ENCODE measurements at regions not wholly inside any gene's neighbourhood (a gene's known extent, or its start where the extent isn't known, plus 50 kb on each side); places are given as distances from the start of the nearest gene placed in this dataset.

- Histone ChIP-seq H3K4me2 (ENCODE audit: control insufficient read depth, extremely low read depth, insufficient read depth, low read depth, low read length) (no peak overlapping the region), H3K4me3 (ENCODE audit: control insufficient read depth in 2 of 3, extremely low read depth in 1 of 3, insufficient read depth in 2 of 3, low read depth in 1 of 3, low read length in 3 of 3) (no peak overlapping the region), H3K4me1 (ENCODE audit: control insufficient read depth, extremely low read depth, insufficient read depth, low read length) (no peaks in the 10 kb centered on the region), H3K9ac (ENCODE audit: control insufficient read depth, extremely low read depth, insufficient read depth, low read length) (no peak overlapping the region), H3K36me3 (ENCODE audit: control insufficient read depth in 2 of 2, extremely low read depth in 1 of 2, insufficient read depth in 2 of 2, low read length in 2 of 2) (no peaks in the 10 kb centered on the region), H3K9me3 (ENCODE audit: control insufficient read depth, low read depth, low read length) (no peaks in the 10 kb centered on the region), H4K20me1 (ENCODE audit: control insufficient read depth, extremely low read depth, insufficient read depth, low read length) (no peaks in the 10 kb centered on the region), H3K9me1 (ENCODE audit: control insufficient read depth, extremely low read depth, insufficient read depth, low read length) (no peaks in the 10 kb centered on the region), H3K79me2 (ENCODE audit: control insufficient read depth, insufficient read depth, low read length) (no peaks in the 10 kb centered on the region), H2AFZ (ENCODE audit: control insufficient read depth, low read length) (no peak overlapping the region), H3K27ac (ENCODE audit: control insufficient read depth, insufficient read depth, low read length) (no peak overlapping the region), H3K27me3 (ENCODE audit: control insufficient read depth, extremely low read depth, insufficient read depth, low read length) (no peaks in the 10 kb centered on the region)
- TF ChIP-seq, protein P1, sequence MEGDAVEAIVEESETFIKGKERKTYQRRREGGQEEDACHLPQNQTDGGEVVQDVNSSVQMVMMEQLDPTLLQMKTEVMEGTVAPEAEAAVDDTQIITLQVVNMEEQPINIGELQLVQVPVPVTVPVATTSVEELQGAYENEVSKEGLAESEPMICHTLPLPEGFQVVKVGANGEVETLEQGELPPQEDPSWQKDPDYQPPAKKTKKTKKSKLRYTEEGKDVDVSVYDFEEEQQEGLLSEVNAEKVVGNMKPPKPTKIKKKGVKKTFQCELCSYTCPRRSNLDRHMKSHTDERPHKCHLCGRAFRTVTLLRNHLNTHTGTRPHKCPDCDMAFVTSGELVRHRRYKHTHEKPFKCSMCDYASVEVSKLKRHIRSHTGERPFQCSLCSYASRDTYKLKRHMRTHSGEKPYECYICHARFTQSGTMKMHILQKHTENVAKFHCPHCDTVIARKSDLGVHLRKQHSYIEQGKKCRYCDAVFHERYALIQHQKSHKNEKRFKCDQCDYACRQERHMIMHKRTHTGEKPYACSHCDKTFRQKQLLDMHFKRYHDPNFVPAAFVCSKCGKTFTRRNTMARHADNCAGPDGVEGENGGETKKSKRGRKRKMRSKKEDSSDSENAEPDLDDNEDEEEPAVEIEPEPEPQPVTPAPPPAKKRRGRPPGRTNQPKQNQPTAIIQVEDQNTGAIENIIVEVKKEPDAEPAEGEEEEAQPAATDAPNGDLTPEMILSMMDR (optimal IDR thresholded peaks at IDR 0.05 in 1 of 3, IDR thresholded peaks at IDR 0.05 in 1 of 3, conservative IDR thresholded peaks at IDR 0.05 in 1 of 3; ENCODE audit: extremely low read depth in 1 of 3, insufficient read depth in 2 of 3, low read length in 3 of 3): no peak
- no peak for TF ChIP-seq EZH2 (IDR thresholded peaks at IDR 0.05; ENCODE audit: low read length)
- DNase-seq (ENCODE audit: low read depth, low spot score): no peak
- dilution Hi-C loops (cut with MboI; ENCODE audit: extremely low pct_ligation_motif_present, low sequenced_read_pairs): no loop called here
- FAIRE-seq: no peak
Measured at GRCh38 chr7:125559921-125560320, 630.3 kb upstream of the POT1 start.

DNA sequence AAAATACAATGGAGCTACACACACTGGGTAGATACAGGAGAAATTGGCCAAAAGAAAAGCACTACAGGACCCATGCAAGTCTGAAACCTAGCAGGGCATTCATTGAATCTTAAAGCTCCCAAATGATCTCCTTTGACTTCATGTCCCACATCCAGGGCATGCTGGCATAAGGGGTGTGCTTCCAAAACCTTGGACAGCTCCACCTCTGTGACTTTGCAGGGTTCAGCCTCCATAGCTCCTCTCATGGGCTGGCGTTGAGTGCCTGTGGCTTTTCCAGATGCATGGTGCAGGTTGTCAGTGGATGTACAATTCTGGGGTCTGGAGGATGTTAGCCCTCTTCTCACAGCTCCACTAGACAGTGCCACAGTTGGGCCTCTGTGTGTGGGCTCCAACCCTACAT lies 626.3 kb upstream of the POT1 start:
- no peaks in the 10 kb centered on the region for H3K36me3 ChIP-seq (ENCODE audit: control insufficient read depth in 2 of 2, extremely low read depth in 1 of 2, insufficient read depth in 2 of 2, low read length in 2 of 2)
- H3K4me2 ChIP-seq (ENCODE audit: control insufficient read depth, extremely low read depth, insufficient read depth, low read depth, low read length): no peak overlapping the region
- FAIRE-seq: no peak
- TF ChIP-seq EZH2 (IDR thresholded peaks at IDR 0.05; ENCODE audit: low read length): no peak
- TF ChIP-seq, protein P1 (optimal IDR thresholded peaks at IDR 0.05 in 1 of 3, IDR thresholded peaks at IDR 0.05 in 1 of 3, conservative IDR thresholded peaks at IDR 0.05 in 1 of 3; ENCODE audit: extremely low read depth in 1 of 3, insufficient read depth in 2 of 3, low read length in 3 of 3): no peak
- dilution Hi-C loops (cut with MboI; ENCODE audit: extremely low pct_ligation_motif_present, low sequenced_read_pairs): no loop called here
- no peak for DNase-seq (ENCODE audit: low read depth, low spot score)
- no peaks in the 10 kb centered on the region for H3K4me1 ChIP-seq (ENCODE audit: control insufficient read depth, extremely low read depth, insufficient read depth, low read length)
- no peaks in the 10 kb centered on the region for H3K79me2 ChIP-seq (ENCODE audit: control insufficient read depth, insufficient read depth, low read length)
- H2AFZ ChIP-seq (ENCODE audit: control insufficient read depth, low read length): no peak overlapping the region
- H3K9me3 ChIP-seq (ENCODE audit: control insufficient read depth, low read depth, low read length): no peaks in the 10 kb centered on the region
- H3K4me3 ChIP-seq (ENCODE audit: control insufficient read depth in 2 of 3, extremely low read depth in 1 of 3, insufficient read depth in 2 of 3, low read depth in 1 of 3, low read length in 3 of 3): no peak overlapping the region
- H3K27me3 ChIP-seq (ENCODE audit: control insufficient read depth, extremely low read depth, insufficient read depth, low read length): no peaks in the 10 kb centered on the region
- H3K9ac ChIP-seq (ENCODE audit: control insufficient read depth, extremely low read depth, insufficient read depth, low read length): no peak overlapping the region
- no peak overlapping the region for H3K27ac ChIP-seq (ENCODE audit: control insufficient read depth, insufficient read depth, low read length)
- no peaks in the 10 kb centered on the region for H3K9me1 ChIP-seq (ENCODE audit: control insufficient read depth, extremely low read depth, insufficient read depth, low read length)
- H4K20me1 ChIP-seq (ENCODE audit: control insufficient read depth, extremely low read depth, insufficient read depth, low read length): no peaks in the 10 kb centered on the region

Data from keratinocyte (primary cell).